HG02678 (cell line): ENCODE measurements at regions not wholly inside any gene's neighbourhood (a gene's known extent, or its start where the extent isn't known, plus 50 kb on each side); places are given as distances from the start of the nearest gene placed in this dataset.

Source experiments
- ATAC-seq: cut with Tn5 transposase; IDR thresholded peaks from one replicate; pipeline ENCODE4 v1.9.1; 2021; ENCODE audit warnings: mild to moderate bottlenecking, moderate library complexity; ENCODE audit not compliant: unreplicated experiment

DNA sequence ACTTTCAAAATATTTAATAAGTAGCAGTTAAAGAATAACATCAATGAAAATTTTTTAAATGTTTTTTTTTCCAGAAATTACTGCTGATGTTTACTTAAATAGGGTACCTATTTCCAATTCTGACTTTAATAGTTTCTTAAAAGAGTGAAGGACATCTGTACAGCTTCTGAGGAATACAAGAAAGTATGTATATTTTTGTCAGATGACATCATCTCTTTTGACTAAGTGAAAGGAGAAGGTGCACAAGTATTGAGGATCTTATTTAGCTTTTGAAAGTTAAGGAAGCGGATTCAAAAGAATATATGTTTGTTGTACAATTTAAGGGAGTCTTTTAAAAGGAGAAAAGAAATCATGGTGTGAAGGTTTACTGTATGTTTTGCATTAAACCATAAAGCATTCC, 90.0 kb upstream of the SLC35B3 start:
- ATAC-seq = no peak

DNA sequence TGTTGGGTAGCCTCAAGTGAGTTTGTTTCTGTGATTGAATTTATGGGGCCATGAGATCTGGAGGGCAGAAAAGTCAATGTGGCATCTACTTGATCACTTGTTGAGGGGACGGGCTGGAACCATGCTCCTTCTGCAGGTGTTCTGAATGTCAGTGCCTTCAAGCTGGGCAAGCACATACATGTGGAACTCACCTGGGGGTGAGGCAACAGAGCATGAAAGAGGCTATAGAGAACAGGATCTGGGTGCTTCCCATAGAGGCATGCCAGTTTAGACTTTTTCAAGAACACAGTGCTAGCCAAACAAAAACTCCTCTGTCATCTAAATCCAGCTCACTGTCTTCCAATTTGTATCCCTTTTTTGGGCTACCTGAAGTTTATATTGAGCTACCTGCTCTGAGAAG, 77.8 kb upstream of the SLC35B3 start:
- ATAC-seq = no peak

DNA sequence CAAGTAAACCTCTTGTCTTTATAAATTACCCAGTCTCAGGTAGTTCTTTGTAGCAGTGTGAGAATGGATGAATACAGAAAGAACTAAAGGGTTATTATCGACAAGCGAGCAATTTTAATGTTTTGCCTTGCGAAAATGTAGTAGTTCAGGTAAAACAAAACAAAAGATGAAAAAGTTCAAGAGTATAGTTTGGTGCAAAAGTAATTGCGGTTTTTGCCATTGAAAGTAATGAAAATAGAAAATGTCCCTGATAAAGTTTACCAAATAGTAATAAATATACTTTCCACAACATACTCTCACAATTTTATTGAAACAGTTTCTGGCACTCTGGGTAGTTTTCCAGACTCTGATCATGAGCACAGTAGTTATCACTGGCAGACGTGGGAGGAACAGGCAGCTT, 71.9 kb upstream of the SLC35B3 start:
- ATAC-seq = no peak

DNA sequence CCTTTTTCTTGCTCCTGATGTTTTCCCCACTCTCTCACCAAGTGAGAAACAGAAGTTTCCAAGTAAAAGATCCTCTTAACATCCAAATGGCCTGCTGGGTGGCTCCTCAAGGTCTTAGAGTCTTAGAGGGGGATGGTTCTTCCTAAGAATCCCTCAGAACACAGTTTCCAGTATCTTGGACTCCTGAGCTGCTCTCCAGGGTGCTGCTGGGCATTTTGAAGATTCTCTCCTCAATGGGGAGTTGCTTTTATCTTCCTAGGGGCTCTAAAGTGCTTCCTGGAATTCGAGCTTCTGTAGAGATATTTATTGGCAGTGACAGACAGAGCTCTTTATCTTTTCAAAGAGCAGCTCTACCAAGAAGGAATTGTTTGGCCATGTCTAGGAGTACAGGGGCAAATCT, 70.8 kb upstream of the SLC35B3 start:
- no peak for ATAC-seq

DNA sequence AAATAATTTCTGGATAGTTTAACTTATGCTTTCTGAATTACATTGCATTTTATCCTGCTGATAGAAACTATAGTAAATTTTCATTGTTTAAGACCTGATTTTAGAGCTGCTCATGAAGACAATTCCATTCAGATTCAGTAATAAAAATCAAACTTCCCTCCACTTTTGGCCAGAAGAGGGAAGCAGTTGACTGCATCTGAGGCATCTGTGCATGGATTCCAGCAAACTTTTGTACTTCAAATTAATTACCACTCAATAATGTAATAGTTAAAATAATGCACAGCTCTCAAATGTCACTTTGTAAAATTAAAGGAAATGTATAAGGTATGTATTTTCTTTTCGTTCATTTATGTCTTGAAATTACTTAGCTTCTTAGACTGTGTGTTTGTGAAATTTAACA, 64.2 kb upstream of the SLC35B3 start:
- no peak for ATAC-seq

DNA sequence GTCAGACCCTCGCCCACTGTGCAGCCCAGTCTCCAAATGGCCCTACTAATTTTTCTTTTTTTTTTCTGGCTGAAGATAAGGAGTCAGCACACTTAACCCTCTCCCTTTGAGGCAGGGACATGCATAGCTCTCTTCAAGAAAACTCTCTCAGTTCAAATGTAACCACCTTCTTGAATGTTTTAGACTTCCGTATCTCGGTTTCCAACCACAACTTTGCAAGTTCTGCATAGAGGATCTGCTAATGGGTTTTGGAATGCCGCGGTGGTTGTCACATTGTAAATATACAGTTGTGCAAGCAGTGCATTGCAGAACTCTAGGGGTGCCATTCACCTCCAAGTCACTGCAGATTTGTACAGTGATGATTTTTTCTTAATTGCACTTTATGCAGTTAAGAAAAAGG, 59.4 kb upstream of the SLC35B3 start:
- no peak for ATAC-seq

DNA sequence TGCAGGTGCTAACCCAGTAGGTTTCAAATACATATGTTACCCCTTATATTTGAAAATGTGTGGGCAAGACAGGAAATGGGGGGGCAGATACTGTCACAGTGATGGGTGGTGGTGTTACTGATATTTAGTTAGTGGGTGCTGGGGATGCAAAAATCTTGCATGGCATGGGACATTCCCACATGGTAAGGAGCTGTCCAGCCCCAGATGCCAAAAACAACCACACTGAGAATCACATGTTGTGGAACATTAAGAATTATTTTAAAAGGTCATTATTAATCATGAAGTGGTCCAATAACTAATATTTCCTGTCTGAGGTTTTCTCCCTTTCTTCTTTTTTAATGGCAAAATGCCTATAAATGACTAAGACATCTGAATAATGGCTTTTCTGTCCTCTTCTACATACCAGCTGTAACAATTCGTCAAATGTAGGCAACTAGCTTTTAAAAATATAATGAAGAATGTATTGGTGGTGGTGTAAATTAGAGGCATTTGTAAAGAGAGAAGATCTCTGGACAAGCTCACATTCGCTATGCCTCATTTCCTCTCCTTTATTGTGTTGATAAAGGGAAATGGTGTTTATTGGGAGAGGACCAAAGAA, 57.3 kb upstream of the SLC35B3 start:
- ATAC-seq = no peak
